Stimulated activated CD4-positive, alpha-beta T cell treated with anti-CD3 and anti-CD28 coated beads, Interleukin-12 subunit alpha, Interleukin-12 subunit beta, amount 100 ng/mL, for 4 hours (primary cell): ENCODE measurements at regions not wholly inside any gene's neighbourhood (a gene's known extent, or its start where the extent isn't known, plus 50 kb on each side); places are given as distances from the start of the nearest gene placed in this dataset.

ENCODE experiments used
- DNase-seq: peaks from one replicate; pipeline ENCODE4 v3.0.0-alpha.2; 2020

GRCh38 chr20:60728705-60729104 lies 523.4 kb upstream of the CDH4 start:
- DNase-seq, result no peak

- DNase-seq, result no peak
Observed at GRCh38 chr20:60729135-60729900, 522.7 kb upstream of the CDH4 start.

- DNase-seq, result no peak
Observed at GRCh38 chr20:60732322-60732721, 519.7 kb upstream of the CDH4 start.

- no peak for DNase-seq
Observed at GRCh38 chr20:60748086-60748485, 504.0 kb upstream of the CDH4 start.

- no peak for DNase-seq
Observed at GRCh38 chr20:60749804-60750602, 502.1 kb upstream of the CDH4 start.

- DNase-seq, result no peak
Observed at GRCh38 chr20:60750909-60751308, 501.2 kb upstream of the CDH4 start.

GRCh38 chr20:60751826-60752225 lies 500.2 kb upstream of the CDH4 start:
- DNase-seq, result no peak

- DNase-seq, result no peak
Observed at GRCh38 chr20:60752741-60753420, 499.2 kb upstream of the CDH4 start.

GRCh38 chr20:60754856-60755255 lies 497.2 kb upstream of the CDH4 start:
- no peak for DNase-seq

- DNase-seq, result no peak
Observed at GRCh38 chr20:60759651-60760050, 492.4 kb upstream of the CDH4 start.

GRCh38 chr20:60760256-60761000 lies 491.6 kb upstream of the CDH4 start:
- no peak for DNase-seq

GRCh38 chr20:60761056-60761455 lies 491.0 kb upstream of the CDH4 start:
- no peak for DNase-seq

- no peak for DNase-seq
Observed at GRCh38 chr20:60762386-60762785, 489.7 kb upstream of the CDH4 start.

GRCh38 chr20:60764328-60764727 lies 487.7 kb upstream of the CDH4 start:
- no peak for DNase-seq

- DNase-seq, result no peak
Observed at GRCh38 chr20:60764771-60765170, 487.3 kb upstream of the CDH4 start.

GRCh38 chr20:60765821-60766403 lies 486.1 kb upstream of the CDH4 start:
- no peak for DNase-seq

- DNase-seq, result no peak
Observed at GRCh38 chr20:60768216-60768615, 483.8 kb upstream of the CDH4 start.

- DNase-seq, result no peak
Observed at GRCh38 chr20:60780388-60781025, 471.6 kb upstream of the CDH4 start.

- DNase-seq, result no peak
Observed at GRCh38 chr20:60782959-60783625, 469.0 kb upstream of the CDH4 start.

GRCh38 chr20:60785301-60785700 lies 466.8 kb upstream of the CDH4 start:
- DNase-seq, result no peak

GRCh38 chr20:60785785-60786184 lies 466.3 kb upstream of the CDH4 start:
- DNase-seq, result no peak
